HEK293 (cell line): ENCODE measurements at regions not wholly inside any gene's neighbourhood (a gene's known extent, or its start where the extent isn't known, plus 50 kb on each side); places are given as distances from the start of the nearest gene placed in this dataset.

ENCODE experiments used
- CTCF ChIA-PET: fragments of 350-600 bp; formaldehyde crosslinking; extraction: SDS; loops from one replicate; lab custom pipeline; 2021; ENCODE audit warnings: antibody characterized with exemption; lab: Yijun Ruan, JAX
- POLR2A ChIA-PET: fragments of 300-600 bp; formaldehyde crosslinking; extraction: SDS; loops from one replicate; lab custom pipeline; 2020; ENCODE audit warnings: antibody characterized with exemption, inconsistent platforms; lab: Yijun Ruan, JAX
- H3K27ac ChIP-seq: fragments of 200-500 bp; sonication (Bioruptor generic); 2 replicates; pipeline ENCODE4 v1.5.1; 2014; ENCODE audit warnings: low read depth, low read length, control low read depth, inconsistent platforms; ENCODE audit errors: extremely low read depth
- H3K36me3 ChIP-seq, 2 experiments: fragments of 200-500 bp in 1 of 2; sonication (Bioruptor generic) in 1 of 2; 1 replicate in 1 of 2; 2 replicates in 1 of 2; pipeline ENCODE4 v1.5.1; 2014 to 2017; ENCODE audit warnings: inconsistent platforms in 2 of 2, low read length in 2 of 2; ENCODE audit not compliant: control insufficient read depth in 2 of 2, insufficient read depth in 1 of 2
- H3K4me1 ChIP-seq: fragments of 200-500 bp; sonication (Bioruptor generic); 2 replicates; pipeline ENCODE4 v1.5.1; 2014; ENCODE audit warnings: mild to moderate bottlenecking, low read length, inconsistent platforms; ENCODE audit not compliant: control insufficient read depth, insufficient read depth
- H3K4me3 ChIP-seq: 2 replicates; pipeline ENCODE4 v1.5.1; 2011; ENCODE audit warnings: low read depth, mild to moderate bottlenecking, control low read depth, low read length, moderate library complexity
- H3K9me3 ChIP-seq: fragments of 200-500 bp; sonication (Bioruptor generic); 2 replicates; pipeline ENCODE4 v1.5.1; 2014; ENCODE audit warnings: low read depth, low read length, inconsistent platforms; ENCODE audit not compliant: control insufficient read depth, insufficient read depth
- CTCF ChIP-seq: fragments of 450-650 bp; formaldehyde crosslinking; IDR thresholded peaks from 2 replicates; pipeline ENCODE4 v1.5.1; 2016; ENCODE audit warnings: missing biosample characterization, missing genetic modification characterization
- GLIS2 ChIP-seq: fragments of 450-650 bp; formaldehyde crosslinking; IDR thresholded peaks from 2 replicates; pipeline ENCODE4 v1.5.1; 2016; ENCODE audit warnings: missing biosample characterization, missing genetic modification characterization
- HIC1 ChIP-seq: fragments of 450-650 bp; formaldehyde crosslinking; IDR thresholded peaks from 2 replicates; pipeline ENCODE4 v1.5.1; 2016; ENCODE audit warnings: missing biosample characterization, missing genetic modification characterization
- KLF10 ChIP-seq: fragments of 450-650 bp; IDR thresholded peaks from 2 replicates; pipeline ENCODE4 v1.5.1; 2018; ENCODE audit warnings: missing biosample characterization, mild to moderate bottlenecking, missing genetic modification characterization
- PBX3 ChIP-seq: sonication (generic); formaldehyde crosslinking; IDR thresholded peaks from 2 replicates; pipeline ENCODE4 v1.8.1; 2022; ENCODE audit warnings: mild to moderate bottlenecking, moderate library complexity, missing genetic modification reagents
- PRDM2 ChIP-seq: fragments of 450-650 bp; formaldehyde crosslinking; IDR thresholded peaks from 2 replicates; pipeline ENCODE4 v1.5.1; 2016; ENCODE audit warnings: missing biosample characterization, missing genetic modification characterization, borderline replicate concordance
- ZBTB20 ChIP-seq: fragments of 450-650 bp; formaldehyde crosslinking; IDR thresholded peaks from 2 replicates; pipeline ENCODE4 v1.5.1; 2016; ENCODE audit warnings: missing biosample characterization, missing genetic modification characterization
- ZNF354C ChIP-seq: fragments of 450-650 bp; formaldehyde crosslinking; IDR thresholded peaks from 2 replicates; pipeline ENCODE4 v1.5.1; 2016; ENCODE audit warnings: missing biosample characterization, missing genetic modification characterization, low read depth, borderline replicate concordance
- ZNF37A ChIP-seq: fragments of 450-650 bp; IDR thresholded peaks from 2 replicates; pipeline ENCODE4 v1.5.1; 2018; ENCODE audit warnings: missing biosample characterization, missing genetic modification characterization
- ZNF488 ChIP-seq: fragments of 450-650 bp; formaldehyde crosslinking; IDR thresholded peaks from 2 replicates; pipeline ENCODE4 v1.5.1; 2016; ENCODE audit warnings: missing biosample characterization, missing genetic modification characterization
- ZNF529 ChIP-seq: fragments of 450-650 bp; formaldehyde crosslinking; IDR thresholded peaks from 2 replicates; pipeline ENCODE4 v1.5.1; 2017; ENCODE audit warnings: missing genetic modification characterization, missing biosample characterization; ENCODE audit not compliant: insufficient replicate concordance
- ZNF560 ChIP-seq: fragments of 450-650 bp; formaldehyde crosslinking; IDR thresholded peaks from 2 replicates; pipeline ENCODE4 v1.5.1; 2017; ENCODE audit warnings: missing biosample characterization, missing genetic modification characterization, borderline replicate concordance
- ZNF585B ChIP-seq: fragments of 450-650 bp; formaldehyde crosslinking; IDR thresholded peaks from 2 replicates; pipeline ENCODE4 v1.5.1; 2016; ENCODE audit warnings: missing biosample characterization, missing genetic modification characterization
- ZNF768 ChIP-seq: fragments of 450-650 bp; formaldehyde crosslinking; IDR thresholded peaks from 2 replicates; pipeline ENCODE4 v1.5.1; 2018; ENCODE audit warnings: missing biosample characterization, mild to moderate bottlenecking, missing genetic modification characterization
- TF ChIP-seq, protein P1 (sequence below): fragments of 450-650 bp; IDR thresholded peaks from 2 replicates; pipeline ENCODE4 v1.5.1; 2018; ENCODE audit warnings: missing biosample characterization, mild to moderate bottlenecking, missing genetic modification characterization
- TF ChIP-seq, protein P2 (sequence below): fragments of 450-650 bp; formaldehyde crosslinking; IDR thresholded peaks from 2 replicates; pipeline ENCODE4 v1.5.1; 2016; ENCODE audit warnings: missing biosample characterization, missing genetic modification characterization

DNA sequence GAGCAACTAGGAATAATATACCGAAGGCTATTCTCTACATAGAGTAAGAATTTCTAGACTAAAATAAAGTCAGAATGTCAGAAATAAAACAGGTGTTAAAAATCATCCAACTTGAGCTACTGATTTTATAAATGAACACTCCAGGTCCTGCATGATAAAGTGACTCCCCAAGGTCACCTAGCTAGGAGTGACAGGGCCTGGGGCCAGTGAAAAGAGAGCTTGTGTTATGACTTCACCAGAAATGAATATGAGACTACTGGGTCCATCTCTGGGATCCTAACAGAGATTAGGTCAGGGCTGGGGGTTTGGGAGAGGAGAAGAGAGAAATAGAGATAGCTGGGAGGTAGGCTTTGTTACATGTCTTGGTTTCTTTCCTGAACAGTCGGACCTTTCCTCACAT, 89.7 kb upstream of the CYP1B1 start (continued):
- TF ChIP-seq CTCF (no peak), HIC1 (tag by site-specific recombination) (no peak), PBX3 (CRISPR knock-in tag) (no peak), ZNF529 (tag by site-specific recombination) (no peak), PRDM2 (no peak)

DNA sequence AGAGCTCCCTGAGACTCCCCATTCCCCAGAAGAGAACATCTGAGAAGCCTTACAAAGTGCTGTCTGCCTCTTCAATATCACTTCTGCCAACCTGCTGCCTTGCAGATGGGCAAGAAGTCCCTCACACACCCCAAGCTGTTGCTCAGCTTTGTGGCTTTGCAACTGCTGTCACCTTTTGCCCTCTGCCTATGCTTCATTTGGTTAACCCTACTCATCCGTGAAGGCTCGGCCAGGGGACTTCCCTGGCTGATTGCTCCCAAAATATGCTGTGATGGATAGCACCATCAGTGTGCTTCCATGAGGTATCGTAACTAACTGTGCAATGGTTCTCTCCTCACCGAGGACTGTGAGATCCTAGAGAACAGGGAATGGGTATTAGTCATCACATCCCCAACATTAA, 88.9 kb upstream of the CYP1B1 start:
- H3K4me1 ChIP-seq = no peaks in the 10 kb centered on the region; the same call in 1 of the 2 replicates
- no peaks in the 10 kb centered on the region for H3K9me3 ChIP-seq
- no peak overlapping the region for H3K27ac ChIP-seq
- no peaks in the 10 kb centered on the region for H3K36me3 ChIP-seq
- no peak overlapping the region for H3K4me3 ChIP-seq
- ChIA-PET CTCF (interaction anchor here (0.6 kb wide), 1 partner anchor 577 kb away, joined by 4 read pairs; no protein-coding TSS in a partner anchor), POLR2A (no interaction called here)
- TF ChIP-seq ZNF560 (no peak), ZBTB20 (no peak), ZNF585B (tag by site-specific recombination) (no peak), ZNF37A (tag by site-specific recombination) (no peak), ZNF488 (tag by site-specific recombination) (no peak), ZNF768 (no peak), KLF10 (tag by site-specific recombination) (no peak), GLIS2 (no peak), ZNF354C (tag by site-specific recombination) (no peak)
- TF ChIP-seq, protein P1, sequence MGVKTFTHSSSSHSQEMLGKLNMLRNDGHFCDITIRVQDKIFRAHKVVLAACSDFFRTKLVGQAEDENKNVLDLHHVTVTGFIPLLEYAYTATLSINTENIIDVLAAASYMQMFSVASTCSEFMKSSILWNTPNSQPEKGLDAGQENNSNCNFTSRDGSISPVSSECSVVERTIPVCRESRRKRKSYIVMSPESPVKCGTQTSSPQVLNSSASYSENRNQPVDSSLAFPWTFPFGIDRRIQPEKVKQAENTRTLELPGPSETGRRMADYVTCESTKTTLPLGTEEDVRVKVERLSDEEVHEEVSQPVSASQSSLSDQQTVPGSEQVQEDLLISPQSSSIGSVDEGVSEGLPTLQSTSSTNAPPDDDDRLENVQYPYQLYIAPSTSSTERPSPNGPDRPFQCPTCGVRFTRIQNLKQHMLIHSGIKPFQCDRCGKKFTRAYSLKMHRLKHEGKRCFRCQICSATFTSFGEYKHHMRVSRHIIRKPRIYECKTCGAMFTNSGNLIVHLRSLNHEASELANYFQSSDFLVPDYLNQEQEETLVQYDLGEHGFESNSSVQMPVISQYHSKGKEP (tag by site-specific recombination) = no peak
- TF ChIP-seq, protein P2, sequence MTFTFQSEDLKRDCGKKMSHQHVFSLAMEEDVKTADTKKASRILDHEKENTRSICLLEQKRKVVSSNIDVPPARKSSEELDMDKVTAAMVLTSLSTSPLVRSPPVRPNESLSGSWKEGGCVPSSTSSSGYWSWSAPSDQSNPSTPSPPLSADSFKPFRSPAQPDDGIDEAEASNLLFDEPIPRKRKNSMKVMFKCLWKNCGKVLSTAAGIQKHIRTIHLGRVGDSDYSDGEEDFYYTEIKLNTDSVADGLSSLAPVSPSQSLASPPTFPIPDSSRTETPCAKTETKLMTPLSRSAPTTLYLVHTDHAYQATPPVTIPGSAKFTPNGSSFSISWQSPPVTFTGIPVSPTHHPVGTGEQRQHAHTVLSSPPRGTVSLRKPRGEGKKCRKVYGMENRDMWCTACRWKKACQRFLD = no peak
